ENCODE measurements at regions not wholly inside any gene's neighbourhood (a gene's known extent, or its start where the extent isn't known, plus 50 kb on each side); places are given as distances from the start of the nearest gene placed in this dataset.
"Not testable (repeated sequence)": the region's sequence is repeated elsewhere in the genome, so short reads cannot be mapped to it uniquely, and the experiment has no call there.

DNA sequence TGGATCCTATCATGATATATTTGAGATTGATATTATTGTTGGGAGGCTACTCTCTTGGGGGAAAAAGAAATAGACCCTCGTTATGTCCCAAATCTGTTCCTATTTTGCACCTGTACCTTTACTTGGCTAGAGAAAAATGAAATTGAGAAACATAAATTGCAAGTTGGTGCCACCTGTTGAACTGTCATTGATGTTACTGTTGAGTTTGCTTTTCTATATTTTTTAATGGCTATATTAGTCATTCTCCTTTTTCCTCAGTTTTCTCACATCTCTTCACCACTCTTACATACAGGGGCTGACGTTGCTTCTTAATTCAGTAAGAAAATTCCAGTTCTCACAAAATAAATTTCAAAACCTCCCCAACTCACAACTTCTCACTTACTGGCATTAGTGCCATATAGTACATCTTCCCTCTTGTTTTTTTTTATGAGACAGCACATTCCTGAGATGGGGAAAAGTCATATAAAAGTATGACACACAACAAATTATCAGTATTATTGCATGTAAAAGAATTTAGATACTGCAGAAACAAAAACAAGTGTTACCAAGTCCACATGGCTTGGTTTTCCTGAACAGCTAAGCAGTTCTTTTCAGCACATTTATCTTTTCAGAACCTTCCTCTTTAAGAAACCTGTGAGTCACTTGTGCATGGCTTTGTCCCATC is 348.3 kb upstream of the DSEL start:
- no peak for DNase-seq (ENCODE audit: low read depth in 2 of 2)

DNA sequence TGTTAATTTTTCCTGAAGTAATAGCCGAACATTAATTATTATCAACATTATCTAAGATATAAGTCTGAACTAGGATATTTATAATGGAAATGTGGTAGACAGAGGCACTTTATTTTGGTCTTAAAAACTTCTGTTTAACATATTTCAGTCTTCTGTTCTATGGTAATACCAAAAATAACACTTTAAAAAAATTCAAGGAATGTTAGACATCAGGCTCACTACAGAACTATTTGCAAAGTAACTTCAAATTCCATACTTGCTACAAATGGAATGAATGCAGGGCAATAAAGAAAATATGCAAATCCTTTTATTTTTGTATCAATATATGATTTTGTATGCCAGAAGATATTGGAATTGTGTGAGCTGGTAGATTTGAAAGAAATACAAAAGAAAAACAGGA is 345.5 kb upstream of the DSEL start:
- DNase-seq (ENCODE audit: low read depth in 2 of 2): no peak

DNA sequence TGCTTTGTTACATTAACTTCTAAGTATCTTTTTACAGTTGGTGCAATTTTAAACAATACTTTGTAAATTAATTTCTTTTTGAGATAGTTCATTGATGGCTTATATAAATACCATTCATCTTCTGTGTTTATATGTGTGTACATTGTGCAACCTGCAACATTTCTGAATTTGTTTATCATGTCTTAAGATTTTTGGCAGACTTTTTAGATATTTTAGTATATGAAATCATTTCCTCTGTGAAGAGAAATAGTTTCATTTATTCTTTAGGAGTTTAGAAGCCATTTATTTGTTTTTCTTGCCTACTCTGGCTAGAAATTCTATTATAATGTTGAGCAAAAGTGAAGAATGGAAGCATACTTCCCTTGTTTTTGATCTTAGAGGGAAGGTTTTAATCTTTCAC is 337.8 kb upstream of the DSEL start:
- no peak for DNase-seq (ENCODE audit: low read depth in 2 of 2)

DNA sequence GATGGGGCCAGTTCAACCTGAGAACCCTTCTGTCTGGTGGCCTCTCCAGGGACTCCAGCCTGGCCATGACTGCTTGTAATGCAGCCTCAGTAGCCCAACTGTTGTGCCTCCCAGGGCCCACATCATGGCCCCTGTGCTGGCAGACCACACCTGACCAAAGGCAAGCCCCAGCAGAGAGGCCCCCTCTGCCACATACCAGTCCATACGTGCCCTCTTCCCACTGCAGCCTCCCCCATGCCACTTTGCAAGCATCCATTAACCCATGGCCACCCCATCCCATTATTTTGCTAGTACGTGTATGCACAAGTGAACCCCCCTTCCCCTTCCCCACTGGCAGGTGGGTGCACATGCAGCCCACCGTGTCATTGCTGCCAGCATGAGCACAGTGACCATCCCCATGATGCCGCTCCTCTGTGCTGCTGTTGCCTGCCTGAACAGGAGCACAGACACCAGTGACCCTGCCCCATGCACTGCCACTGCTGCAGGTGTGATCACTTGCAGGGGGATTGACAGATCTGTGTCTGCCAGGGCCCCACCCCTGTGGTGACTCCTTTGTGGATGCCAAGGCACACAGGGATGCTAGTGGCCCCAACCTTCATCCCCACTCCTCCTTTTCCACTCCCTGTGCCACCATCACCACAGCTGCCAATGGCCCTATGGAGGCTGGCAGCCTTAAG is 330.0 kb upstream of the DSEL start:
- DNase-seq (ENCODE audit: low read depth in 2 of 2): no peak

DNA sequence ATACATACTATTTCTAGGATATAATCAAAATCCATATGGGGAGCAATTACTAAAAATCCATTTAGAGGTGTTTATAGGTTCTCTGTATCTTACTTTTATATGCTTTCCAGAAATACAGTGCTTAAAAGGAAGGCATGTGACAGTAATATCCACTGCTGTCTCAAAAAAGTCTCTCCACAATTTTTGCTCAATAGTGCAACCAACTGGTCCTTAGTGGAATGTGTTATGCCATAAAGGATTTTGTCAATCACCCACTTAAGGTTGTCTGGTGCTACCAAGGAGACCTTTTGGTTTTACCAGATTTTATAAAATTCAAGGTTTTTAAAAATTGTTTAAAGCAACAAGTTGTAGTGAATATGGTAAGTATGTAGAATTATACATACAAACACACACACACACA is 328.5 kb upstream of the DSEL start:
- DNase-seq (ENCODE audit: low read depth in 2 of 2): no peak

DNA sequence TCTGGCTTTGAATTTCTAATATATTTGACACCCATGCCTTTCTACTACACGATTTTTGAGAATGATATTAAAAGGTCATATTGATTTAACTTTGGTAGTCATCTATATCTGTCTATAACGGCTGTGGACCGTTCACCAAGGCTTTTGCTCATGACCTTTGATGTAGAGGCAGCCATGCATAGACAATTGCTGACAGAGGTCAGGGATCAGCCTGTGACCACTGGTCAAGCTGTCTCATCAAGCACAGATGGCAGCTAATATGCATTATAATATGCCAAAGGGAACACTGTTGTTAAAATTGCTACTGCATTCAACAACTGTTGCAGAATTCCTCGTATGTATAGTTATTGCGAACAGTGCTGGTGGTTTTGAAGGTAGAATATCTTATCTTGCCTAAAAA is 323.9 kb upstream of the DSEL start:
- no peak for DNase-seq (ENCODE audit: low read depth in 2 of 2)

DNA sequence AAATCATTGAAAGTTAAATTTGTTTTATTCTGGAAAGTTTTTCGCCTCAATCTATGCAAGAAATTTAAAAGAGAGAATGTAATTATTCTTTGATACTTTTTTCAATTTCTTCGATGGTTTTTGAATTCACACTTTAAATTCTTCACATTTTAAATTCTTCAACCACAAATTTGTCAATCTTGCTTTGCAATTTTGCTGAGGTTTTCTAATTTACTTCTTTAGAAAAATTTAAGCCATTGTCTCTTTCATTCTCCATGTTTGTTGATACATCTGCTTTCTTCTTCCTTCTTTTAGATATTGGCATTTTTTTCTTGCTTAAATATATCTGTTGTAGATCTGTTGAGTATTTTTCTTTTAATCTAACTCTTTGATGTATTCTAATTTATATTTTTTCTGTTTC is 301.9 kb upstream of the DSEL start:
- no peak for DNase-seq (ENCODE audit: low read depth in 2 of 2)

DNA sequence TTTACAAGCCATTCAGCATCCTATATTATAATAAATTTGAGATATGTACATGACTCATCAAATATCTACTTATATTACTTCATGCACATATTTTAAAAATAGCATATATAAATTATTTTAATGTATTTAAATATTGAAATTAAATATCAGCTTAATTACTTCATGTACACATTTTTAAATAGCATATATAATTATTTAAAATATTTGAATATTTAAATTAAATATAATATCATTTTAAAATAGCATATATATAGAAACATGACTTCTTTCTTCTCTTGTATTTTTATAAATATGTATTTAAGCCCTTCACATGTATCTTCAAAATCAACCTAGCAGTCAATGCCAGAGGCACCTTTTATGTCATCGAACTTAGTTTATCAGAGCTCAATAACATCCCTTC is 298.8 kb upstream of the DSEL start:
- no peak for DNase-seq (ENCODE audit: low read depth in 2 of 2)

DNA sequence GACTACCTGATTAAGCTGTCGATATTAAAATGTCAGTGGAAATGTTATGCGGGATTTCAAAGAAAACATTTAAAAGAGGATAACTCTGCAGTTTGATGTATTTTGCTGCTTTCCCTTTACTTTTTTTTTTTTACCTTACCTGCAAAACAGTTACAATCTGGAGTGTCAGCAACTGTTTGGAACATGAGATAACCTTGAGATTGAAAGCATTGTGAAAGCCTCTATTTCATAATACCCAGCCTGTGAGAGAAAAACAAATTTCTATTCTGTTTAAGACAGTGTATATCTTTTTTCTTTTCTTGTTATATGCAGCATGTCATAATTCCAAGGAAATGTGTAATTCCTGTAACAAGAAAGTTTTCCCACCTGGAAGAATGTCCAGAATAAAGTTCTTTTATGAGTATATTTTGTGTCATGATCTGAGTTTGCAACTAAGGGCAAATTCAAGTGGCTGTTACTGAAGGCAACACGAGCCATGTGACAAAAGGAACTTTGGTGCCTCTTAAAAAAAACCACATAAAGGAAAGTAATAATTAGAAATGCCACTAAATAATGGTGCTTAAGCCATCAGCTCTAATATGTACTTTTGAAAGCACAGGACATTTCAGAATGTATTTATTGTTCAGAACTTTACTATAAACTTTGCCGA is 297.0 kb upstream of the DSEL start:
- DNase-seq (ENCODE audit: low read depth in 2 of 2): no peak

DNA sequence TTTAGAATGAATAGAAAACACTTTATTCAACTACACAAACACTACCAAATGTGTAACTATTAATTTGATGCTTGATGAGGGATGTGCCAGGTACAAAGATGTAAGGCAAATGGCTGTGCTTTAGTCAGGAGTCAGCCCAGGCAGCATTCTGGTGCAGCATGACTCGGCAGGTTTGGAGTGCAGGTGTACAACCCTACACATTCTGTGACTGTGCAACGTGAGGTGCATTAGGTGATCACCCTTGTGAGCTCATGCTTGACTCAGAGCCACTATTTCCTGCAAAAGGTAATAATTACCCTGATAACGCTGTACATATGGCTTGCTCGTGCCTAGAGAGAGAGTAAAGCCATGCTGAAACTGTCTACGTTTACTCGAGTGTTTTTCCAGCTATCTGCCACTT is 288.7 kb upstream of the DSEL start:
- no peak for DNase-seq (ENCODE audit: low read depth in 2 of 2)

DNA sequence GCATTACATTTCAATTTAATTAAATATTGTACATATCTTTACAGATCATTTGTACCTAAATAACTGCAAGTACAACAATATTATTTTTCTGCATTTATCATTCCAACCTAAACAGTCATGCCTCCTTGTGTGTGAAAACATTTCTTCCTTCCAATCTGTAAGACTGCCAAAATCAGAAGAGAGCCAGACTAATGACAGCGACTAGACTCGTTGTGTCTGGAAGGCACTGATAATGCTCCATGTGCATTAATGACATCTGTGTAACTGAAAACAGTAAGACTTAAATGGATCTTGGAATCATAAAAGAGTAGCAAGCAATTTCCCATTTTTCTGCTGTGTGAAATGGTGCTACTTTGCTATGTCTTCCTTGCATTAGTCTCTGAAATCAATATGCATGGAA is 278.0 kb upstream of the DSEL start:
- no peak for DNase-seq (ENCODE audit: low read depth in 2 of 2)

DNA sequence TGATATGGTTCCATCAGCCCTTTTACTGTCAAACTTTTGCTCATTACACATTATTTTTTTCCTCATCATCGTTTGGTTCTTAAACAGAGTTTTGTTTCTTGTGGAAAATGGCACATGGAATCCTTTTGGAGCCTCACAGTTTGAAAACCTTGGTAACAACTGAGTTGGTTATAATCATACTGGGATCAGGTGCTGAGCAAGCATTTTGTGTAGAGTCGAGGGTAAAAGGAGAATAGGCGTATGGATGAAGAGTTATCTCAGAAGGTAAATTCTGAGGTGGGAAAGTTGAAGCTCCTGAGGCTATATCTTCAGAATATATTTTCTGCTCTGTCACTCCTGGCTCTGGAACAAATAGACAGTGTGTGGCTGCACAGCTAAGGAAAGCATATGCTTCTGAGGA is 274.0 kb upstream of the DSEL start:
- no peak for DNase-seq (ENCODE audit: low read depth in 2 of 2)

DNA sequence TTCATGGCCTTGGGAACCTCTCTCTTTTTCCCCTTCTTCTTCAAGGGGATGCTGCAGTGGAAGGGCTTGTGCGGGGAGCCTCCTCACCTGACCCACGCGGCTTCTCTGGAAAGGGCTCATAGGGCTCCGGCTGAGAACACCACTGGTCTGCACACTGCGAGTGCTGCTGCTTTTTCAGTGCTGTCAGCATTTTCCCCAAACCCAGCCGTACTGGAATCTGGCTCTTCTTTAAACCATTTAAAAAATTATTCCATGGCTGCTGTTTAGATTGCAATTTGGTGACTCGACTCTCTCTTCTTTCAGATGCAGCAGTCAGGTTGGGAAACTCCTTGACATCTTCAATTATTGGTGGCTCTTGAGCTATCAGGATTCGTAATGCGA is 272.6 kb upstream of the DSEL start:
- no peak for DNase-seq (ENCODE audit: low read depth in 2 of 2)

DNA sequence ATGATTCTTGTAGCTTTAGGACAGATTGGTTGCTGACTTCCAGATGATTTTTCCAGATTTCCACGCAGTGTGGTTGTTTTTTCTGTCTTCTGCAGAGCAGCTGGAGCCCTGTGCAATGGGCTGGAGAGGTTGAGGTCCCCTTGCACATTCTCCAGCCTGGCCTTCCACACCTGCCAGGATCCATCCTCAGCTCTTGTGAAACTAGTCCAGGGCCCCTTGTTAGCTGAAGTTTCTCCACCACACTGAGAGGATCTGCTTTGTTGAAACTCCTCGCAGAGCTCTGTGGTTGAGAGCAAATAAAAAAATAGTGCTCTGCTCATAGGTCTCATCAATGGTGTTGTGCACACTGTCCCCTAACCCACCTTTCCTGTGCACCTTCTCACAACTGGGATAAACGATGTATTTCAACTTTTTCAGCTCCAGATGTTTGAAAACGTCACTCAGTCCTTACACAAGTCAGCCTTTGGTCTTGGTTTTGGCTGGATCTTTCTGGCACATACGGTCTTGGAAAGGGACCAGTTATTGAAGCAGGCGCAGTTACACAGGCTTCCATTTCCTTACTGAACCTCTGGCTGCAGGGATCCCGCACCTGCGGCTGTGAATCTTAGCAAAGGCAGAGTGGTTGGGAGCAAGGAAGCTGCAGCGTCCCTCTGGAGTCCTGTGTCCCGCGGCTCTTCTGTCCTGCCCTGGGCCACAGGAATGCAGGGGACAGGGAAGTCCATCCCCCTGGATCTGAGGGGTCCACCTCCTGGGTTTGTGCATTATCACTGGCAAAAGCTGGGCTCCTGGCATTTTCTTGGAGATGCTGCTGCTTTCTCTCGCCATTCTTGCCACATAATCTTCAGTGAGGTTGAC is 272.0 kb upstream of the DSEL start:
- no peak for DNase-seq (ENCODE audit: low read depth in 2 of 2)

DNA sequence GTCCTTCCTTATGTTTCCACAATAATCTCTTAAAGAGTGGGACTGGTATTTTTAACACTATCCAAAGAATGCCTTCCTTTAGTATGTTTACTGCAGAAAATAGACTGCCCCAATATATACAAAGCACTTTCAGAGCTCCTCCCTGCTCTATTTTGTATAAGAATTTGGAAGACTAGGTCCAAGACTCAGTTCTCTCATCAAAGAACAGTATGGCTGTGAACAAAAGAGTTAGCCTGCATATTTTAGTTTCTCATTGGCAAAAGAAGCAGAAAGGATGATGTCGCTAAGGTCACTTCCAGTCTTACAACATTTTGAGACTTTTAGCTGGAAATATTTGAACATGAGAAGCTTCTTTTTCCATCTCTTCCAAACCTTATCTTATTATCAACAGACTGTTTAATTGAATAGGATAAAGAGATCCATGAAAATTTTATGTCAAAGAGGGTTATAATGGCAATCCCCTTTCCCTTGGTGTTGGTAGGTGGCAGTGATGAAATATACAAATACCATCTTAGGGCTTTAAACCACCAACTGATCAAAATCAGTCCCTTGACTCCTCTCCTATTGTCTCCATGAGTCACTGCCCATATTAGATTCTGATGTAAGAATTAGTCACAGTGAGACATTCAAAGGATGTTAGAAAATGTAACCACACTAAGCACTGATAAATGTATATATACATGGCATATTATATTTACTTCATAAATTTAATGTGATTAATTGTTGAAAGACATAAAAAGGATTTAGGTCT is 266.9 kb upstream of the DSEL start:
- DNase-seq (ENCODE audit: low read depth in 2 of 2): no peak

DNA sequence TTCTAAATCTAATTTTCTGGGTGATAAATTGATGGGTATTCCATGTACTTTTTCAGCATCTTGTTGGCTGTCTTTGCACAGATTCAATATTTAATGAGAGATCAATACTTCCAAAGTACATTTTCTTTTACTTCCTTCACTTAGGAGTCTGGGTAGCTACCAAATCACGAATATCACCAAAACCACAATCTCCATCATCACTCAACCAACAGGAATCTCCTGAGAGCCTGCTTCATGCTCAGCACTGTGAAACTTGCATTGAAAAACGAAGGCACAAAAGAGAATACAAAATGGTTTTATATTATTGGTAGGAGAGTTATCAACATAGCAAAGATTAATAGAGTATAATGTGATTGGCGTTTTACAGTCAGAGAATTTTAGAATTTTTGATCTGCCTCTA is 261.5 kb upstream of the DSEL start:
- no peak for DNase-seq (ENCODE audit: low read depth in 2 of 2)

DNA sequence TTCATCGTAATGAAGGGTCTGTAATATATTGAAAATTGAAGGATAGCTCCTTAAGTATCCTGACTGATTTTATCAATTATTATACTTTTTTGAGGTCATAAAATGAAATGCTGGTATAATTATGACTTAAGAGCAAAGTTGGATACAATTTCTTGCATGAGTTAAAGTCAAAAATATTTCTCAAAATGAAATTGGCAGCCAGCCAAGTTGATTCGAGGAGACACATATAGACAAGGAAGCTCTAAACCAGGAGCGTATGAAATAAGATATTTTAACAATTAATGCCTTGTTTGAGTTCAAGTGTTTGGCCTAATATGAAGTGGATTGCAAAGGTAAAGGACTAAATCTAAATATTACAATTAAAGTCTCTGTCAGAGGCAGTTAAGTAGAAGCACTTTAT is 260.4 kb upstream of the DSEL start:
- DNase-seq (ENCODE audit: low read depth in 2 of 2): no peak

DNA sequence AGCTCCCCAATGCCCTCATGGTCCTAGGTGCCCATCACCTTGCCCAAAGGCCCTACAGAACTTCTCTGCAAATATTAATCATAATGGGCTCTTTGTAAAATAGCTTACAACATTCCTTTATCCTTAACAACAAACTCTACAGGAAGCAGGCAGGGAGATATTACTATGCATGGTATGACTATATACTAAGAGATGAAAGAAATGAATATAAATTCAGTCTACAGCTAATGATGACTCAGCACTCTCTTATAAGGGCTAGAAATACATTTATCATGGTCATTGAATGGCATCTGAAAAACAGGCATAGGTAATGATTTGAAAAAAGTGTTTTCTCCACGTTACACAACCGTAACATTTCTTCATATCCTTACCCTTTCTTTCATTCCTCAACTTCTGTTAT is 254.8 kb upstream of the DSEL start:
- no peak for DNase-seq (ENCODE audit: low read depth in 2 of 2)

DNA sequence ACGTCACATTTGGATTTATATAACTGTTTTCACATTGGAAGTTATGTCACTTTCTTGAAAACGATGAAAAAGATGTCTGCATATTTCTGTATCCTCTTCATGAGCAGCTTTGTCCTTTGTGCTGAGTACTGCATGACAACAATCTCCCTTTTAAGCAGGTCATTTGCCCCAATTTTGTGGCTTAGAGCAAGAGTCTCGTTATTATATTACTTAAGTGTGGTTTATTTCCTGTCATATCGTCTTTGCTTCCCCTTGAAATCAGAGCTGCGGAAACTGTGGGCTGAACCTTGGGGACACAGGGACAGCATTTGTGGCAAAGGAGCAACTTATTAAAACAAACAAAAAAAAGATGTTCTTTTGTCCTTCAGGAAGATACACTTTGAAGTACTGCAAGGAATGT is 254.0 kb upstream of the DSEL start:
- no peak for DNase-seq (ENCODE audit: low read depth in 2 of 2)

DNA sequence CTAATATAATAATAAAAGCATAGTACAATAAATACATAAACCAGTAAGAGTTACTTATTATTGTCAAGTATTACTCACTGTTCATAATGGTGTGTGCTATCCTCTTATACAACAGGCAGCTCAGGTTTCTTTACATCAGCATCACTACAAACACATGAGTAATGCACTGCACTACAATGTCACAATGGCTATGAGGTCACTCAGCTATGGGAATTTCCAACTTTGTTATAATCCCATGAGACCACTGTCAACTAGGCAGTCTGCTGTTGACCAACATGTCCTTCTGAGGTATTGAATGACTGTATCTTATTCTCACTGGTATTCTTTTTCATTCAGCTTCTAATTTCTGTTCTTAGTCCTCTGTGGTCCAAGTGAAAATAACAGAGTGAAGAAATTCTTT is 250.4 kb upstream of the DSEL start:
- no peak for DNase-seq (ENCODE audit: low read depth in 2 of 2)

DNA sequence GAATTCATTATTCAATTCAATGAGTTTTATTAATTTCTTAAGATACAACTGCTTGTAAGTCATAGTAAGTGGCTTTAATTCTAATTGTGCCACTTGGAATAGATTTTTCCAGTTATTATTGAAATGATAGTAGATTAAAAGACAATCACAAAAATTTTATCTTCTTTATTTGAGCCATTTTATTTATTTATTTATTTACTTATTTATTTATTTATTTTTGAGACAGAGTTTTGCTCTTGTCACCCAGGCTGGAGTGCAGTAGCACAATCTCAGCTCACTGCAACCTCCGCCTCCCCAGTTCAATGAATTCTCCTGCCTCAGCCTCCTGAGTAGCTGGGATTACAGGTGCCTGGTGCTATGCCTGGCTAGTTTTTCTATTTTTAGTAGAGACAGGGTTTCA is 235.7 kb upstream of the DSEL start:
- DNase-seq (ENCODE audit: low read depth in 2 of 2): not testable (repeated sequence)

DNA sequence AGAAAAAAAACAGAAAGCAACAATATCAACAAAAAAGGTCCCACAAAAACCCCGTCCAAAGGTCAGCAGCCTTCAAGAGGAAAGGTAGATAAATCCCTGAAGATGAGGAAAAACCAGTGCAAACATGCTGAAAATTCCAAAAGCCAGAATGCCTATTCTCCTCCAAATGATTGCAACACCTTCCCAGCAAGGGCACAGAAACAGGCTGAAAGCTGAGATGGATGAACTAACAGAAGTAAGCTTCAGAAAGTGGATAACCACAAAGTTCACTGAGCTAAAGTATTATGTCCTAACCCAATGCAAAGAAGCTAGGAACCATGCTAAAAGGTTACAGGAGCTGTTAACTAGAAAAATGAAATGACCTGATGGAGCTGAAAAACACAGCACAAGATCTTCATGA is 226.4 kb upstream of the DSEL start:
- DNase-seq (ENCODE audit: low read depth in 2 of 2): no peak
